ENCODE measurements at regions not wholly inside any gene's neighbourhood (a gene's known extent, or its start where the extent isn't known, plus 50 kb on each side); places are given as distances from the start of the nearest gene placed in this dataset.
"Not testable (repeated sequence)": the region's sequence is repeated elsewhere in the genome, so short reads cannot be mapped to it uniquely, and the experiment has no call there.

DNA sequence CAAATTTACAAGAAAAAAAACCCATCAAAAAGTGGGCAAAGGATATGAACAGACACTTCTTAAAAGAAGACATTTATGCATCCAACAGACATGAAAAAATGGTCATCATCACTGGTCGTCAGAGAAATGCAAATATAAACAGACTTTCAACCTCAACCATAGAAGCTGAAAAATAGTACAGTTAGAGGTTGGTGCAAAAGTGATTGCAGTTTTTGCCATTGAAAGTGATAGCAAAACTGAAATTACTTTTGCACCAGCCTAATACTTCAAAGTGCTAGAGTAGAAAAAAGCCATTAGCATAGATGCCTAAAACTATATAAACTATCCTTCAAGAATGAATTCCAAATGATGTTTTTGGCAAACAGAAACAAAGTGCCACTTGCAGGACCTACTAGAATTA is 365.8 kb upstream of the DPYD start:
- intact Hi-C loops (cut with DNase I; ENCODE audit: low total_unique reads), result no loop called here
- TF ChIP-seq, protein P1, sequence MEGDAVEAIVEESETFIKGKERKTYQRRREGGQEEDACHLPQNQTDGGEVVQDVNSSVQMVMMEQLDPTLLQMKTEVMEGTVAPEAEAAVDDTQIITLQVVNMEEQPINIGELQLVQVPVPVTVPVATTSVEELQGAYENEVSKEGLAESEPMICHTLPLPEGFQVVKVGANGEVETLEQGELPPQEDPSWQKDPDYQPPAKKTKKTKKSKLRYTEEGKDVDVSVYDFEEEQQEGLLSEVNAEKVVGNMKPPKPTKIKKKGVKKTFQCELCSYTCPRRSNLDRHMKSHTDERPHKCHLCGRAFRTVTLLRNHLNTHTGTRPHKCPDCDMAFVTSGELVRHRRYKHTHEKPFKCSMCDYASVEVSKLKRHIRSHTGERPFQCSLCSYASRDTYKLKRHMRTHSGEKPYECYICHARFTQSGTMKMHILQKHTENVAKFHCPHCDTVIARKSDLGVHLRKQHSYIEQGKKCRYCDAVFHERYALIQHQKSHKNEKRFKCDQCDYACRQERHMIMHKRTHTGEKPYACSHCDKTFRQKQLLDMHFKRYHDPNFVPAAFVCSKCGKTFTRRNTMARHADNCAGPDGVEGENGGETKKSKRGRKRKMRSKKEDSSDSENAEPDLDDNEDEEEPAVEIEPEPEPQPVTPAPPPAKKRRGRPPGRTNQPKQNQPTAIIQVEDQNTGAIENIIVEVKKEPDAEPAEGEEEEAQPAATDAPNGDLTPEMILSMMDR (IDR thresholded peaks at IDR 0.05), result no peak
- TF ChIP-seq POLR2A (IDR thresholded peaks at IDR 0.05), result no peak
- WGBS, 2 donors, result 73 to 76% methylated on average over 1 of the region's 1 CpG

DNA sequence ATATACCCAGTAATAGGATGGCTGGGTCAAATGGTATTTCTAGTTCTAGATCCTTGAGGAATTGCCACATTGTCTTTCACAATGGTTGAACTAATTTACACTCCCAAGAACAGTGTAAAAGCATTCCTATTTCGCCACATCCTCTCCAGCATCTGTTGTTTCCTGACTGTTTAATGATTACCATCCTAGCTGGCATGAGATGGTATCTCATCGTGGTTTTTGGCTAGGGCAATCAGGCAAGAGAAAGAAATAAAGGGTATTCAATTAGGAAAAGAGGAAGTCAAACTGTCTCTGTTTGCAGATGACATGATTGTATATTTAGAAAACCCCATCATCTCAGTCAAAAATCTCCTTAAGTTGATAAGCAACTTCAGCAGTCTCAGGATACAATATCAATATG is 364.5 kb upstream of the DPYD start:
- DNase-seq; intact Hi-C loops (cut with DNase I; ENCODE audit: low total_unique reads); H3K27me3 ChIP-seq: not testable (repeated sequence)

More for the DNA sequence above, 365.8 kb upstream of the DPYD start:
- H3K4me3 ChIP-seq, result no peak overlapping the region
- no peaks in the 10 kb centered on the region for H3K36me3 ChIP-seq (ENCODE audit: low read depth, missing control alignments)
- H3K4me1 ChIP-seq, result no peaks in the 10 kb centered on the region
- no peaks in the 10 kb centered on the region for H3K9me3 ChIP-seq
- H3K27ac ChIP-seq, result no peak overlapping the region
- H3K27me3 ChIP-seq, result no peaks in the 10 kb centered on the region
- DNase-seq, result no peak

GRCh38 chr1:98280049-98280448 is 359.2 kb upstream of the DPYD start:
- H3K27ac ChIP-seq, result no peak overlapping the region
- no peaks in the 10 kb centered on the region for H3K27me3 ChIP-seq
- no peaks in the 10 kb centered on the region for H3K9me3 ChIP-seq
- H3K4me3 ChIP-seq, result no peak overlapping the region
- TF ChIP-seq, protein P1 (IDR thresholded peaks at IDR 0.05), result no peak
- TF ChIP-seq POLR2A (IDR thresholded peaks at IDR 0.05), result no peak
- WGBS, 2 donors, result 78 to 82% methylated on average over 4 of the region's 4 CpGs
- no peak for DNase-seq
- no peaks in the 10 kb centered on the region for H3K36me3 ChIP-seq (ENCODE audit: low read depth, missing control alignments)
- no peaks in the 10 kb centered on the region for H3K4me1 ChIP-seq
- intact Hi-C loops (cut with DNase I; ENCODE audit: low total_unique reads), result no loop called here

More for the DNA sequence above, 364.5 kb upstream of the DPYD start:
- H3K27ac ChIP-seq; H3K4me1 ChIP-seq; H3K4me3 ChIP-seq; H3K9me3 ChIP-seq; H3K36me3 ChIP-seq (ENCODE audit: low read depth, missing control alignments): not testable (repeated sequence)
- 75 to 82% methylated on average over 2 of the region's 2 CpGs for WGBS, 2 donors

DNA sequence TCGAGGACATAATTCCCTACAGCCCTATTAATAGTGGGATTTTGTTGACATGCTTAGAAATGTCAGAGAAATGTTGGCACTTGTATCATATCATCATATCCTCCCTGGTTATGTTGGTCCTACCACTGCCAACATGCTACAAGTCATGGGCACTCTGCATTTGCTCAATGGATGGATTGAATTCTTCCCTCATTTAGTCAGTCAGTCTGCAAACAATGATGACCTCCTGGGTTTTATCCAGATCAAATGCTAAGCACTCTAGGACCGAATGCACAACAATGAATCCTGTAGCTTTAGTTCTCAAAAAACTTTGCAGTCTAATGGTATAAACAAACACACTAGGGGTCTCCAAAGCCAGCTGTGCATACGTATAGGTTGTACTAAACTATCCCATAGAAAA is 357.2 kb upstream of the DPYD start:
- DNase-seq, result no peak
- Histone ChIP-seq H3K36me3 (ENCODE audit: low read depth, missing control alignments) (no peaks in the 10 kb centered on the region), H3K9me3 (no peaks in the 10 kb centered on the region), H3K27ac (no peak overlapping the region), H3K4me3 (no peak overlapping the region), H3K4me1 (no peaks in the 10 kb centered on the region), H3K27me3 (no peaks in the 10 kb centered on the region)
- TF ChIP-seq POLR2A (IDR thresholded peaks at IDR 0.05), result no peak
- TF ChIP-seq, protein P1 (IDR thresholded peaks at IDR 0.05), result no peak
- intact Hi-C loops (cut with DNase I; ENCODE audit: low total_unique reads), result no loop called here
- WGBS, 2 donors, result 81 to 86% methylated on average over 3 of the region's 3 CpGs

DNA sequence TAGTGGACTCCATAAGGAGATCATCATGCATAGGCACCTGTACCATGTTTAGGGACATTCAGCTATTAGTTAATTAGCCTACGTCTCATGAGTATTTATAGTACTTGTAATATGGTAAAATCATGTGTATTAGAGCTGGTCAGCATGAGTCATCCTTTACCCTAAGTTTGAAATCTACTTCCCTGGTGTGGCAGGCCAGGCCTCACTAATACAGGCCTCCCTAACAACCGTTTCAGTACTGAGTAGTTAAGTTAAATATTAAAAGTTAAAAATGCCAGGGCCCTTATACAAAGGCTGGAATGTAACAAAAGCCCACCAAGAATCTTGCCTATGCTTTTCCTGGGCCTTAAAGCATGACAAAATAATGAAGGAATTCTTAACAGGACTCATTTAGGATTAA is 356.3 kb upstream of the DPYD start:
- WGBS, 2 donors, result 78 to 80% methylated on average over 2 of the region's 2 CpGs
- intact Hi-C loops (cut with DNase I; ENCODE audit: low total_unique reads), result no loop called here
- H3K4me1 ChIP-seq, result no peaks in the 10 kb centered on the region
- TF ChIP-seq, protein P1 (IDR thresholded peaks at IDR 0.05), result no peak
- no peak for TF ChIP-seq POLR2A (IDR thresholded peaks at IDR 0.05)
- H3K4me3 ChIP-seq, result no peak overlapping the region
- no peak overlapping the region for H3K27ac ChIP-seq
- H3K36me3 ChIP-seq (ENCODE audit: low read depth, missing control alignments), result no peaks in the 10 kb centered on the region
- H3K27me3 ChIP-seq, result no peaks in the 10 kb centered on the region
- DNase-seq, result no peak
- no peaks in the 10 kb centered on the region for H3K9me3 ChIP-seq
